ENCODE measurements at regions not wholly inside any gene's neighbourhood (a gene's known extent, or its start where the extent isn't known, plus 50 kb on each side); places are given as distances from the start of the nearest gene placed in this dataset.
"Not testable (repeated sequence)": the region's sequence is repeated elsewhere in the genome, so short reads cannot be mapped to it uniquely, and the experiment has no call there.

- DNase-seq = no peak
Observed at GRCh38 chr17:71480099-71480498, 640.7 kb upstream of the SOX9 start.

- no peak for DNase-seq
Observed at GRCh38 chr17:71482625-71483024, 638.2 kb upstream of the SOX9 start.

- no peak for DNase-seq
Observed at GRCh38 chr17:71484546-71484945, 636.3 kb upstream of the SOX9 start.

- no peak for DNase-seq
Observed at GRCh38 chr17:71485426-71485825, 635.4 kb upstream of the SOX9 start.

GRCh38 chr17:71486261-71486660, 634.6 kb upstream of the SOX9 start:
- DNase-seq = no peak

GRCh38 chr17:71488851-71489250, 632.0 kb upstream of the SOX9 start:
- no peak for DNase-seq

- no peak for DNase-seq
Observed at GRCh38 chr17:71494062-71494855, 626.6 kb upstream of the SOX9 start.

- DNase-seq = no peak
Observed at GRCh38 chr17:71495420-71495819, 625.4 kb upstream of the SOX9 start.

- DNase-seq = no peak
Observed at GRCh38 chr17:71496552-71496951, 624.3 kb upstream of the SOX9 start.

- no peak for DNase-seq
Observed at GRCh38 chr17:71500761-71501555, 619.9 kb upstream of the SOX9 start.

GRCh38 chr17:71501711-71502110, 619.1 kb upstream of the SOX9 start:
- DNase-seq = no peak

- no peak for DNase-seq
Observed at GRCh38 chr17:71502443-71502842, 618.4 kb upstream of the SOX9 start.

GRCh38 chr17:71503710-71504465, 616.9 kb upstream of the SOX9 start:
- DNase-seq = no peak

GRCh38 chr17:71505200-71505599, 615.6 kb upstream of the SOX9 start:
- DNase-seq = no peak

- DNase-seq = no peak
Observed at GRCh38 chr17:71505981-71506380, 614.8 kb upstream of the SOX9 start.

GRCh38 chr17:71511266-71511995, 609.4 kb upstream of the SOX9 start:
- no peak for DNase-seq

- DNase-seq = not testable (repeated sequence)
Observed at GRCh38 chr17:71513725-71514124, 607.1 kb upstream of the SOX9 start.

GRCh38 chr17:71516149-71516548, 604.7 kb upstream of the SOX9 start:
- DNase-seq = no peak

- DNase-seq = no peak
Observed at GRCh38 chr17:71519285-71519684, 601.5 kb upstream of the SOX9 start.

- no peak for DNase-seq
Observed at GRCh38 chr17:71521724-71522123, 599.1 kb upstream of the SOX9 start.

GRCh38 chr17:71522383-71522782, 598.4 kb upstream of the SOX9 start:
- no peak for DNase-seq

GRCh38 chr17:71527311-71527710, 593.5 kb upstream of the SOX9 start:
- no peak for DNase-seq

- no peak for DNase-seq
Observed at GRCh38 chr17:71528210-71528609, 592.6 kb upstream of the SOX9 start.

Data from SIG-M5 (cell line).